T-helper 1 cell treated with Interleukin-12 subunit alpha and Interleukin-12 subunit beta and Interleukin-4 antibody, amounts not matched to agents 30 μg/mL and 1 μg/mL, for 36 hours (primary cell): ENCODE measurements at regions not wholly inside any gene's neighbourhood (a gene's known extent, or its start where the extent isn't known, plus 50 kb on each side); places are given as distances from the start of the nearest gene placed in this dataset.

Experiments used
- H3K27ac Mint-ChIP-seq: one replicate; pipeline ENCODE4 v1.8.0; 2021; ENCODE audit warnings: mild to moderate bottlenecking, mixed read lengths
- H3K27me3 Mint-ChIP-seq: one replicate; pipeline ENCODE4 v1.8.0; 2021; ENCODE audit warnings: low read depth, mixed read lengths
- H3K36me3 Mint-ChIP-seq: one replicate; pipeline ENCODE4 v1.8.0; 2021; ENCODE audit warnings: low read depth, mixed read lengths
- H3K4me1 Mint-ChIP-seq: one replicate; pipeline ENCODE4 v1.8.0; 2021; ENCODE audit warnings: low read depth, mixed read lengths
- H3K4me3 Mint-ChIP-seq: one replicate; pipeline ENCODE4 v1.8.0; 2021; ENCODE audit warnings: mild to moderate bottlenecking, moderate library complexity, mixed read lengths
- H3K9me3 Mint-ChIP-seq: one replicate; pipeline ENCODE4 v1.8.0; 2021; ENCODE audit warnings: mixed read lengths

DNA sequence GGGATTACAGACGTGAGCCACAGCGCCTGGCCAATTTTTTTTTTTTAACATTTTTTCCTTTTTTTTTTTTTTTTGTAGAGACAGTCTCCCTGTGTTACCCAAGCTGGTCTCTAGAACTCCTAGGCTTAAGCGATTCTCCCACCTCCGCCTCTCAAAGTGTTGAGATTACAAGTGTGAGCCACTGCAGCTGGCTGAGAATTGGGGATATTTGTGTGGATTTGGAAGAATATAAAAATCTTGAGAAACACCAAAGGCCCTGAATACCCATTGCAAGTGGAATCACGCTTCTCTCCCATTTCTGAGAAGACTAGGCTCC is 79.9 kb upstream of the ABCC4 start:
- no peaks in the 10 kb centered on the region for H3K4me1 Mint-ChIP-seq
- no peaks in the 10 kb centered on the region for H3K36me3 Mint-ChIP-seq
- no peak overlapping the region for H3K4me3 Mint-ChIP-seq
- no peaks in the 10 kb centered on the region for H3K9me3 Mint-ChIP-seq
- H3K27ac Mint-ChIP-seq = no peak overlapping the region
- H3K27me3 Mint-ChIP-seq = no peaks in the 10 kb centered on the region

DNA sequence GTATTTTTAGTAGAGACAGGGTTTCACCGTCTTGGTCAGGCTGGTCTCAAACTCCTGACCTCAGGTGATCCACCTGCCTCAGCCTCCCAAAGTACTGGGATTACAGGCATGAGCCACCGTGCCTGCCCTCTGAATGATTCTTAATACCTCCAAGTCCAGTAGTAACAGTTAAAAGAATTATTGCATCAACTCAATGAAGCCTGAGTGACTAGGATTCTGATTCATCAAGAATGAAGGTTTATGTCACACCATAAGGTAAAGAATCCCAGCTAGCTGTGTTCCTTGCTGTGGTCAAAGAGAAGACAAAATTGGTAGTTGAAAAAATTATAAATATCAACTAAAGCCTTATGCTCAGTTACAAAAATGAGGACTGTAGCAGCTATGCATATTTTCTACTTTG is 81.2 kb upstream of the ABCC4 start:
- Mint-ChIP-seq H3K27me3 (no peaks in the 10 kb centered on the region), H3K36me3 (no peaks in the 10 kb centered on the region), H3K4me3 (no peak overlapping the region), H3K9me3 (no peaks in the 10 kb centered on the region), H3K4me1 (no peaks in the 10 kb centered on the region), H3K27ac (no peak overlapping the region)

DNA sequence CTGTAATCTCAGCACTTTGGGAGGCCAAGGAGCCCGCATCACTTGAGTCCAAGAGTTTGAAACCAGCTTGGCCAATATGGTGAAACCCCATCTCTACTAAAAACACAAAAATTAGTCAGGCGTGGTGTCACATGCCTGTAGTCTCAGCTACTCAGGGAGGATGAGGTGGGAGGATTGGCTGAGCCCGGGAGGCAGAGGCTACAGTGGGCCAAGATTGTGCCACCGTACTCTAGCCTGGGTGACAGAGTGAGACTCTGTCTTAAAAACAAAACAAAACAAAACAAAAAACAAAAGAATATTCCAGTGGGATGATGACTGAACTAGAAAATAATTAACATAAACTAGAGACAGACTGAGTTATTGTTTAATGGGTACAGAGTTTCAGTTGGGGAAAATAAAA is 81.7 kb upstream of the ABCC4 start:
- Mint-ChIP-seq H3K27me3 (no peaks in the 10 kb centered on the region), H3K9me3 (no peaks in the 10 kb centered on the region), H3K36me3 (no peaks in the 10 kb centered on the region), H3K4me3 (no peak overlapping the region), H3K4me1 (no peaks in the 10 kb centered on the region), H3K27ac (no peak overlapping the region)

DNA sequence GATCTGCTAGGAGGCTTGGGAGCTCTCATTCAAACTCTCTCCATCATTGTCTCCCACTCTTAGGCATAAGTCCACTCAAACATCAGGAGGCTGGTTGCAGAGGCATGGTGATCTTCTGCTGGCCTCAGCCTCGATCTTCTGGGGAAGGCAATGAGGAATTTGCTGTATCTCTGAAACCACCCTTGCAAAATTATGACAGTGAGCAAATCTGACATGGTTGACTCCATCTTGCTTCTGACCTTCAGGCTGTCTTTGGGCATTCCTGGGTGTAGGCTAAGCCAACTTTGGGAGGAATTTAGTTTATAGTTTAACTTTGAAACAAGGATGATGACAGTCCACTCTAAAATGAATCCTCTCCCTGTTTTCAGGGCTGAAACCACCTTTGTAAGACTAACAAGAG is 84.1 kb upstream of the ABCC4 start:
- Mint-ChIP-seq H3K4me3 (no peak overlapping the region), H3K27me3 (no peaks in the 10 kb centered on the region), H3K36me3 (no peaks in the 10 kb centered on the region), H3K9me3 (no peaks in the 10 kb centered on the region), H3K27ac (no peak overlapping the region), H3K4me1 (no peaks in the 10 kb centered on the region)

DNA sequence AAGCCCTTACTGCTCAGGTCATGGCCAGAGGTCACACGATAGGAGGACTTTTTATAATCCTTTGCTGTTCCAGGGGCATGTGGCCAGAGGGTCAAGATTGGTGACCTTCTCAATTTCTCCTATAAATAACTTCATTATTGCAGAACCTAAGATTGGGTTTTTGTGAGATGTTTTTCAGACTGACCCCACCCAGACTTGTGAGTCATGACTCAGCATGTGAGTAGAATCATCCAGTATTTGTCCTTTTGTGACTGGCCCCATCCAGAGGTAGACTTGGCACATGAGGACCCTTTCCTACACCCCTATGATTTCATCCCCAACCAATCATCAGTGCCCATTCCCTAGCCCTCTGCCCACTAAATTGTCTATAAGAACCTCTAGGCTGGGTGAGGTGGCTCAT is 84.5 kb upstream of the ABCC4 start:
- Mint-ChIP-seq H3K36me3 (no peaks in the 10 kb centered on the region), H3K4me3 (no peak overlapping the region), H3K27me3 (no peaks in the 10 kb centered on the region), H3K9me3 (no peaks in the 10 kb centered on the region), H3K4me1 (no peaks in the 10 kb centered on the region), H3K27ac (no peak overlapping the region)

DNA sequence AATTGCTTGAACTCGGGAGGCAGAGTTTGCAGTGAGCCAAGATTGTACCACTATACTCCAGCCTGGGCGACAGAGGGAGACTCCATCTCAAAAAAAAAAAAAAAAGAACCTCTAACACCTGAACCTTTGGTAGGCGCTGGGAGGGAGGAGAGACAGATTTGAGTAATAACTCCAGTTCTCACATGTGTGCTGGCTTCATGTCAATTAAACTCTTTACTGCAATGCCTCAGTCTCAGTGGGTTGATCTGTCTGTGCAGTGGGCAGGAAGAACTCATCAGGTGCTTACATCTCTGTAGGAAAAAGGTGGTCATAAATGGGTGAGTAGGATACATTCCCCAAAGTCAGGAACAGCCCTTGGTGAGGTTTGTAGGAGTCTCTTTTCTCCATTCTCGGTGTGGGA is 85.1 kb upstream of the ABCC4 start:
- Mint-ChIP-seq H3K9me3 (no peaks in the 10 kb centered on the region), H3K36me3 (no peaks in the 10 kb centered on the region), H3K4me1 (no peaks in the 10 kb centered on the region), H3K4me3 (no peak overlapping the region), H3K27me3 (no peaks in the 10 kb centered on the region), H3K27ac (no peak overlapping the region)

DNA sequence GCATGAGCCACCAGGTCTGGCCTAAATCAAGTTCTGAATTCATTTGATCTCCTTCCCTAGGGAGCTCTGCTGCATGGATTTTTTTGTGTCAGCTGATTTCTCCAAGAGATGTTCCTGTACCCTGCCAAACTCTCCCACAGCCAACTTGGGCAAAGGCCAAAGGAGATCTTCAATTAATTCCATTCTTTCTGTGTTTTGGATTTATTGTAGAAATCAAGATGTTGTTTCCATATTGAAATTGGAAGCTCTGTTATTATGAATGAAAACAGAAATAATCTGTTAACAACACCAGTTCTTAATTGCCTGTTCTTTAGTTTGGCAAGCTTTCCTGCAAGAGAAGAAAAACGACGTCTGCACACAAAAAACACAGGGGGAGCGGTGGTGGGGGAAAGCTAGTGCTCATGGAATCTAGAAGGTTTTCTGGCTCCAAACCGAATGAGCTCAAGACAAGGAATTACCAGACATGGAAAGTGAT is 86.5 kb upstream of the ABCC4 start:
- H3K9me3 Mint-ChIP-seq = no peaks in the 10 kb centered on the region
- H3K36me3 Mint-ChIP-seq = no peaks in the 10 kb centered on the region
- no peak overlapping the region for H3K4me3 Mint-ChIP-seq
- no peaks in the 10 kb centered on the region for H3K4me1 Mint-ChIP-seq
- H3K27me3 Mint-ChIP-seq = no peaks in the 10 kb centered on the region
- H3K27ac Mint-ChIP-seq = no peak overlapping the region

DNA sequence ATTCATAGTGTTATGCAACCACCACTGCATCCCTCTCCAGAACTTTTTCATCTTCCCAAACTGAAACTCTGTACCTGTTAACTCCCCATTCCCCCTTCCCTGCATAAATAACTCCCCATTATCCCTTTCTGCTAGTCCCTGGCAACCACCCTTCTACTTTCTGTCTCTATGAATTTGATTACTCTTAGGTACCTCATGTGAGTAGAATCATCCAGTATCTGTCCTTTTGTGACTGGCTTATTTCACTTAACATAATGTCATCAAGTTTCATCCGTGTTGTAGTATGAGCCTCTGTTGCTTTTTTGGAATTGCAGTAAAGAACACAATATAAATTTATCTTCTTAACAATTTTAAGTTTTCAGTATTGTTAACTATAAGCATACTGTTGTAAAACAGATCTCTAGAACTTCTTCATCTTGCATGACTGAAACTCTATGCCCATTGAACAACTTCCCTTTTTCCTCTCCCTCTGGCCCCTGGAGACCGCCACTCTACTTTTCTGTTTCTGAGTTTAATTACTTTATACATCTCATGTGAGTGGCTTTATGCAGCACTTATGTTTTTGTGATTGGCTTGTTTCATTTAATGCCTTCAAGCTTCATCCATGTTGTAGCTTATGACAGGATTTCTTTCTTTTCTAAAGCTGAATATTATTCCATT is 87.3 kb upstream of the ABCC4 start:
- H3K36me3 Mint-ChIP-seq = no peaks in the 10 kb centered on the region
- H3K27me3 Mint-ChIP-seq = no peaks in the 10 kb centered on the region
- H3K4me3 Mint-ChIP-seq = no peak overlapping the region
- H3K27ac Mint-ChIP-seq = no peak overlapping the region
- no peaks in the 10 kb centered on the region for H3K9me3 Mint-ChIP-seq
- H3K4me1 Mint-ChIP-seq = no peaks in the 10 kb centered on the region

DNA sequence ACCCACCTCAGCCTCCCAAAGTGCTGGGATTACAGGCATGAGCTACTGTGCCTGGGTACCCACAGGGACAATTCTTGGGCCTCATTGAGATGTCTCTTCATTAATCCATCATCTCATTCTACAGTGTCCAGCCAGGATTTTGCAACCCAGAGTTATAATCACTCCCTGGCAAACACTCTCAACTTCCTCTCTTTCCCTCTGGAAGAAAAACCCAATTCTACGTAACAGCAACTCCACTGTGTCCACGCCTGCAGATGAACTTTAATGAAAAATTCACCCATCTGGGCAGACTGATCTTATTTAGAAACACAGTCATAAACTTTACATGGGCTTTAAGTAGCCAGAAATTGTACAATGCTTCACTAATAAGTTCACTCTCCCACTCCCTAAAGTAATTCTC is 90.1 kb upstream of the ABCC4 start:
- H3K27ac Mint-ChIP-seq = no peak overlapping the region

DNA sequence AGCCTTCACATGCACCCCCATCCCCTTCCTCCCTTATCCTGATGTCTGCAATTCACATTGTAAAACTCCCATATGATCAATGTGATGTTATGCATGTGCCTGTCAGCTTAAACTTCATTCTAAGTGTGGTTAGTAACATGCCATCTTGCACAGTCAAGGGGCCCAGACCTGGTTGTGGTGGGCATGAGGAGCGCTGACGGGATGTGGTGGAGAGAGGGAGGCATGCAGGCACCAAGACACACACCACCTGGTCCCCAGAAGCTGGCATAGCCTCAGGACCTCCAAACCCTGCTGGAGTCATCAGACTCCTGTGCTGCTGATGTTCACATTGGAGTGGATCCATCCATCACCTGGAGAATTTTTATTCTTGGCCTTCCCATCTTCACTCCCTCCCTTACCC is 90.5 kb upstream of the ABCC4 start:
- Mint-ChIP-seq H3K4me3 (no peak overlapping the region), H3K4me1 (no peaks in the 10 kb centered on the region), H3K27me3 (peaks cover 4% of the 10 kb centered on the region), H3K27ac (no peak overlapping the region), H3K9me3 (no peaks in the 10 kb centered on the region), H3K36me3 (no peaks in the 10 kb centered on the region)

More for the DNA sequence above, 90.1 kb upstream of the ABCC4 start:
- H3K9me3 Mint-ChIP-seq = no peaks in the 10 kb centered on the region
- no peak overlapping the region for H3K4me3 Mint-ChIP-seq
- H3K27me3 Mint-ChIP-seq = peaks cover 4% of the 10 kb centered on the region
- H3K4me1 Mint-ChIP-seq = no peaks in the 10 kb centered on the region
- no peaks in the 10 kb centered on the region for H3K36me3 Mint-ChIP-seq

DNA sequence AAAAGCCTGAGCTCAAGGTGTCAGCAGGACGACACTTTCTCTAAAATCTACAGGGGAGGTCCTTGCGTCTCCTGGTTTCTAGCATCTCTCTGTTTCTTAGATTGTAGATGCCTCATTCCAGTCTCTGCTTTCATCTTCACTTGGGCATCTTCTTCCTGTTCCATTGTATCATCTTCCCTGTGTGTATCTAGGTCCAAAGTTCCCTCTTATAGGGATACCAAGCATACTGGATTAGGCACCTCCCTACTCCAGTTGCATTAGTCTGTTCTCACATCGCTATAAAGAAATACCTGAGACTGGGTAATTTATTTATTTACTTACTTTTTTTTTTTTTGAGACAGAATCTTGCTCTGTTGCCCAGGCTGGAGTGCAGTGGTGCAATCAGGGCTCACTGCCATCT is 91.3 kb upstream of the ABCC4 start:
- Mint-ChIP-seq H3K9me3 (no peaks in the 10 kb centered on the region), H3K36me3 (no peaks in the 10 kb centered on the region), H3K4me3 (no peak overlapping the region), H3K4me1 (no peaks in the 10 kb centered on the region), H3K27me3 (peaks cover 4% of the 10 kb centered on the region), H3K27ac (no peak overlapping the region)

DNA sequence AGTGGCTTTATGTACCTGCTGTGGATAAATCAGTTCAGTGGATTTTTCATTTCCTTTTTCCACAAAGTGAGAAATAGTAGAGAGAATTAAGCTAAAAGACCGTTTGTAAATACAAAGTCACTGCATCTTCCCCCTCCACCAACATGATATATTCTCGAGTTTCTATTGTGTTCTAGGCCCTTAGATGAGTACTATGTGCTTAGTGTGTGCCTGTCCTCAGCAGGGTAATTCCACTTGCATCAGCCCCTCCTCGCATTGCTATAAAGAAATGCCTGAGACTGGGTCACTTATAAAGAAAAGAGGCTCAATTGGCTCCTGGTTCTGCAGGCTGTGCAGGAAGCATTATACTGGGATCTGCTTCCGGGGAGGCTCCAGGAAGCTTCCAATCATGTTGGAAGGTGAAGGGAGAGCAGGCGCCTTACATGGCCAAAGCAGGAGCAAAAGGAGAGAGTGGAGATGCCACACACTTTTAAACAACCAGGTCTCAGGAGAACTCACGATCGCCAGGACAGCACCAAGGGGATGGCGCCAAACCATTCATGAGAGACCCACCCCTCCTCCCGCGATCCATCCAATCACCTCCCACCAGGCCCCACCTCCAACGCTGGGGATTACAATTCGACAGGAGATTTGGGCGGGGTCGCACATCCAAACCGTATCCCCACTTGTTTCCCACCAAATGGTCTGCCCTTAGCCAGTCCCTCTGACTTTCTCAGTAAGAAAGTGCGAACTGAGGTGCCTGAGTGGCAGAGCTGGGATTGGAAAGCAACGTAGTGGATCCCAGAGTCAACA is 102.3 kb upstream of the ABCC4 start:
- peaks cover 3% of the 10 kb centered on the region for H3K27me3 Mint-ChIP-seq
- H3K27ac Mint-ChIP-seq = no peak overlapping the region
- H3K36me3 Mint-ChIP-seq = no peaks in the 10 kb centered on the region
- peak overlapping the region; percentile 89 for H3K4me3 Mint-ChIP-seq
- peaks cover 11% of the 10 kb centered on the region for H3K4me1 Mint-ChIP-seq
- no peaks in the 10 kb centered on the region for H3K9me3 Mint-ChIP-seq

DNA sequence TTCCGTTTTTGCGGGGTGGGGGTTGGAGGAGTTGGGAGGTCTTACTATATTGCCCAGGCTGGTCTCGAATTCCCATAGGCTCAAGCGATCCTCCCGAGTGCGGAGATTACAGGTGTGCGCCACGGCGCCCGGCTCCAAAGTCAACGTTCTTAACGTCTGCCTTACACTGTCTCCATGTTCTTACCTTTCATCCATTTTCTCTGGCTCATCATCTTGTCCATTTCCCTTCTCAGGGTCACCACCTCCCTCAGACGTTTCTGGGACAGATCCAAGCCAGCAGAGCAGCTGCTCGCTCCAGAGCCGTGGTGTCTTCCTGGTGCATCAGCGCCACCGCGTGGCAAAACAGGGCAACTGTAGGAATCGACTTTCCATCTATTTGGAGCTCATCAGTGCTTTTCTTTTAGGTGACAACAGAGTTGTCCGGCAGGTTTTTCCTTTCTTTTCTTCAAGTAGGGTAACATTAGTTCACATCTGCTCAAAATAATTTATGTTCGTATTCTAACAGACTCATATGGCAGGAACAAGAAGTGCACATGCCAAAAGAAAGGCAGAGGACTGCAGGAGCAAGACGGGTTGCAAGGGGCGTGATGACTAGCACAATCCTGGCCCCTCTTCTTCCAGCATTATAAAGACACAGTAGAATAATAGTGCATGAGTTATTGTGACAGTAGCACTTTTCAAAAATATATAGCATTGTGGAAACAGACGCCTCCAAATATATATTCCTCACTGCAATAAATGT is 103.1 kb upstream of the ABCC4 start:
- H3K4me1 Mint-ChIP-seq = peaks cover 11% of the 10 kb centered on the region
- H3K27me3 Mint-ChIP-seq = peaks cover 3% of the 10 kb centered on the region
- no peak overlapping the region for H3K27ac Mint-ChIP-seq
- H3K9me3 Mint-ChIP-seq = no peaks in the 10 kb centered on the region
- peak overlapping the region; percentile 89 for H3K4me3 Mint-ChIP-seq
- H3K36me3 Mint-ChIP-seq = no peaks in the 10 kb centered on the region

DNA sequence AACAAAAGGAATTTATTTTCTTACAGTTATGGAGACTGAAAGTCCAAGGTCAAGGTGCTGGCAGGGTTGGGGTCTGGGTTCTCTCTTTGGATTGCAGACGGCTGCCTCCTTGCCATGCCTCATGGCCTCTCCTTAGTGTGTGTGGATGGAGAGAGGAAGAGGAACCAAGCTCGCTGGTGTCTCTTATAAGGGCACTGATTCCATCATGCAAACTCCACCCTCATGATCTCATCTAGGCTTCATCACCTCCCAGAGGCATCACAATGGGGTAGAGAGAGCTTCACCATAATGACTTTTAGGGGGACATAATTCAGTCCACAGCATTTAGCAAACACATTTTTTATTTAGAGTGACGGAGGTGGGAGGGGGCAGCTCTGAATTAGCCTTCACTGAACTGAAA is 104.9 kb upstream of the ABCC4 start:
- peaks cover 8% of the 10 kb centered on the region for H3K27me3 Mint-ChIP-seq
- H3K36me3 Mint-ChIP-seq = no peaks in the 10 kb centered on the region
- H3K4me1 Mint-ChIP-seq = peaks cover 11% of the 10 kb centered on the region
- H3K27ac Mint-ChIP-seq = no peak overlapping the region
- no peak overlapping the region for H3K4me3 Mint-ChIP-seq
- no peaks in the 10 kb centered on the region for H3K9me3 Mint-ChIP-seq

DNA sequence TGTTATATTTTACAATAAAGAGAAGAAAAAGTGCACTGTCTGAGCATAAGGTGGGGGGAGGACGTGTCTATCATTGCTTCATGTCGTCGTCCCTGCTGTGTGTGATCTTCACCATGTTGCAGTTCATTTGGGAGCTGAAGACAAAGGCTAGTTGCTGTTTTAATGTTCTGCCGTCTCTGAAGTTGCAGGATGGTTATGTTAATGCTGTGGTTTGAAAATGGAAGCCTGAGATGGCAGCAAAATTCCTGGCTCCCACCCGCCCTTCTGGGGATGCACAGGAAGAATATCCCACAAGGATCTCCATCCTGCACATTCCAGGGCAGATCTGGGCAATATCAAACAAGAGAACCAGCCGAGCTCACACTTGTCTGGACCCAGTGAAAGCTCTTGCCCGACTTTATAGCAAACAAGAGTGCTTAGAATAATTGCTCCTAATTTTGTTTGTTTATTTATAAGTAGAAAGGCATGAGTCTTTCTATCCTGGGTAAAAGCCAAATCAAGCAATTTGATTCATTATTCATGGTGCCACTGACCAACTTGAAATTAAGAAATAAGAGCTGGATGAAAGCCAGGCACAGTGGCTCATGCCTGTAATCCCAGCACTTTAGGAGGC is 110.3 kb upstream of the ABCC4 start:
- no peaks in the 10 kb centered on the region for H3K4me1 Mint-ChIP-seq
- H3K4me3 Mint-ChIP-seq = no peak overlapping the region
- no peak overlapping the region for H3K27ac Mint-ChIP-seq
- no peaks in the 10 kb centered on the region for H3K9me3 Mint-ChIP-seq
- H3K27me3 Mint-ChIP-seq = peaks cover 4% of the 10 kb centered on the region
- H3K36me3 Mint-ChIP-seq = no peaks in the 10 kb centered on the region
